IMR-90 (cell line): ENCODE measurements at regions not wholly inside any gene's neighbourhood (a gene's known extent, or its start where the extent isn't known, plus 50 kb on each side); places are given as distances from the start of the nearest gene placed in this dataset.

Source experiments
- ATAC-seq: fragments of 200-7000 bp; cut with Tn5 transposase; 2 replicates; pipeline ENCODE4 v1.9.1; 2020; ENCODE audit warnings: low read depth, mild to moderate bottlenecking, moderate library complexity
- BruUV-seq: library from RNA; stranded (reverse); fragments of 400-500 nt; replicated peaks from 2 replicates; lab custom pipeline; 2021; lab: Mats Ljungman, UMichigan
- CTCF ChIA-PET: fragments of 300-600 bp; formaldehyde crosslinking; extraction: SDS; loops from one replicate; lab custom pipeline; 2021; ENCODE audit warnings: antibody characterized with exemption; lab: Yijun Ruan, JAX
- POLR2A ChIA-PET: fragments of 300-600 bp; sonication (Branson Sonifier 250); formaldehyde crosslinking; loops from one replicate; lab custom pipeline; 2022; ENCODE audit warnings: antibody characterized with exemption; ENCODE audit not compliant: unreplicated experiment; lab: Charles Lee
- DNase-seq: peaks from one replicate; pipeline ENCODE4 v3.0.0; 2013
- H2AFZ ChIP-seq: replicated peaks from 2 replicates; pipeline ENCODE3; 2013; ENCODE audit warnings: low read length, mild to moderate bottlenecking; ENCODE audit not compliant: poor library complexity
- H2AK5ac ChIP-seq: 2 replicates; pipeline ENCODE4 v1.6.1; 2013; ENCODE audit warnings: low read depth, low read length, inconsistent platforms
- H2AK9ac ChIP-seq: replicated peaks from 2 replicates; pipeline ENCODE3; 2013; ENCODE audit warnings: mild to moderate bottlenecking, low read depth, low read length, moderate library complexity; ENCODE audit not compliant: poor library complexity
- H2BK120ac ChIP-seq: 2 replicates; pipeline ENCODE4 v1.6.1; 2013; ENCODE audit warnings: low read depth, low read length, inconsistent platforms
- H2BK15ac ChIP-seq: 3 replicates; pipeline ENCODE4 v1.6.1; 2013; ENCODE audit warnings: low read depth, low read length, inconsistent platforms
- H2BK20ac ChIP-seq: 2 replicates; pipeline ENCODE4 v1.6.1; 2013; ENCODE audit warnings: low read depth, mild to moderate bottlenecking, inconsistent platforms, low read length, moderate library complexity
- H2BK5ac ChIP-seq: 2 replicates; pipeline ENCODE4 v1.6.1; 2013; ENCODE audit warnings: mild to moderate bottlenecking, low read depth, low read length, inconsistent platforms; ENCODE audit not compliant: poor library complexity, severe bottlenecking
- H3K14ac ChIP-seq: replicated peaks from 2 replicates; pipeline ENCODE4 v1.6.1; 2013; ENCODE audit warnings: low read depth, low read length, inconsistent platforms
- H3K18ac ChIP-seq: 2 replicates; pipeline ENCODE4 v1.6.1; 2013; ENCODE audit warnings: low read depth, low read length, control low read depth
- H3K23ac ChIP-seq: 2 replicates; pipeline ENCODE4 v1.6.1; 2013; ENCODE audit warnings: low read depth, low read length, inconsistent platforms
- H3K27ac ChIP-seq: 2 replicates; pipeline ENCODE4 v1.5.1; 2013; ENCODE audit warnings: mild to moderate bottlenecking, control low read depth, low read length; ENCODE audit not compliant: insufficient read depth
- H3K27me3 ChIP-seq: 2 replicates; pipeline ENCODE4 v1.6.1; 2013; ENCODE audit warnings: low read length; ENCODE audit not compliant: control insufficient read depth, insufficient read depth
- H3K36me3 ChIP-seq: 2 replicates; pipeline ENCODE4 v1.6.1; 2013; ENCODE audit warnings: low read length, mixed read lengths; ENCODE audit not compliant: control insufficient read depth, insufficient read depth
- H3K4ac ChIP-seq: 2 replicates; pipeline ENCODE4 v1.6.1; 2013; ENCODE audit warnings: low read depth, low read length, inconsistent platforms
- H3K4me1 ChIP-seq: 2 replicates; pipeline ENCODE4 v1.6.1; 2013; ENCODE audit warnings: low read length, mixed read lengths; ENCODE audit not compliant: control insufficient read depth, insufficient read depth
- H3K4me2 ChIP-seq: 2 replicates; pipeline ENCODE4 v1.6.1; 2013; ENCODE audit warnings: low read depth, mild to moderate bottlenecking, control low read depth, low read length, moderate library complexity
- H3K4me3 ChIP-seq: 2 replicates; pipeline ENCODE4 v1.5.1; 2013; ENCODE audit warnings: low read depth, mild to moderate bottlenecking, control low read depth, low read length, moderate library complexity; ENCODE audit not compliant: insufficient read depth
- H3K56ac ChIP-seq: 2 replicates; pipeline ENCODE4 v1.6.1; 2013; ENCODE audit warnings: low read length, inconsistent platforms; ENCODE audit not compliant: insufficient read depth; ENCODE audit errors: extremely low read depth
- H3K79me1 ChIP-seq, 2 experiments: 2 replicates each; pipeline ENCODE4 v1.6.1; 2013; ENCODE audit warnings: low read length in 2 of 2, inconsistent platforms in 1 of 2, low read depth in 1 of 2
- H3K9ac ChIP-seq: 2 replicates; pipeline ENCODE4 v1.6.1; 2013; ENCODE audit warnings: low read depth, low read length, control low read depth
- H3K9me1 ChIP-seq: 2 replicates; pipeline ENCODE4 v1.6.1; 2013; ENCODE audit warnings: low read length, inconsistent platforms; ENCODE audit not compliant: insufficient read depth
- H3K9me3 ChIP-seq: 2 replicates; pipeline ENCODE4 v1.6.1; 2013; ENCODE audit warnings: low read length; ENCODE audit not compliant: control insufficient read depth, insufficient read depth
- H4K20me1 ChIP-seq: 2 replicates; pipeline ENCODE4 v1.6.1; 2013; ENCODE audit warnings: low read length, inconsistent platforms; ENCODE audit not compliant: insufficient read depth
- H4K5ac ChIP-seq: 2 replicates; pipeline ENCODE4 v1.6.1; 2013; ENCODE audit warnings: mild to moderate bottlenecking, low read depth, low read length, control low read depth
- H4K8ac ChIP-seq, 2 experiments: 2 replicates each; pipeline ENCODE4 v1.6.1; 2013; ENCODE audit warnings: low read depth in 2 of 2, low read length in 2 of 2, control low read depth in 1 of 2, inconsistent platforms in 1 of 2
- H4K91ac ChIP-seq: 2 replicates; pipeline ENCODE4 v1.6.1; 2013; ENCODE audit warnings: low read depth, low read length, inconsistent platforms; ENCODE audit not compliant: insufficient read depth
- BHLHE40 ChIP-seq: fragments of 150-350 bp; IDR thresholded peaks from 2 replicates; pipeline ENCODE4 v1.6.1; 2016; ENCODE audit warnings: mild to moderate bottlenecking, low read depth, low read length
- CEBPB ChIP-seq: IDR thresholded peaks from 2 replicates; pipeline ENCODE4 v1.6.1; 2012; ENCODE audit warnings: low read depth, low read length, improper control_type of control experiment
- CHD1 ChIP-seq: IDR thresholded peaks from 2 replicates; pipeline ENCODE4 v1.6.1; 2012; ENCODE audit warnings: low read depth, low read length, improper control_type of control experiment
- ELK1 ChIP-seq: fragments of 150-350 bp; IDR thresholded peaks from 2 replicates; pipeline ENCODE4 v1.6.1; 2016; ENCODE audit warnings: low read depth, mild to moderate bottlenecking, low read length, moderate library complexity, borderline replicate concordance
- FOS ChIP-seq: fragments of 150-350 bp; IDR thresholded peaks from 2 replicates; pipeline ENCODE4 v1.6.1; 2016; ENCODE audit warnings: low read depth, low read length
- MAFK ChIP-seq: IDR thresholded peaks from 2 replicates; pipeline ENCODE4 v1.6.1; 2012; ENCODE audit warnings: low read depth, low read length, improper control_type of control experiment
- MAZ ChIP-seq: IDR thresholded peaks from 2 replicates; pipeline ENCODE4 v1.6.1; 2012; ENCODE audit warnings: low read depth, mild to moderate bottlenecking, low read length, improper control_type of control experiment, moderate library complexity, borderline replicate concordance
- MXI1 ChIP-seq: IDR thresholded peaks from 2 replicates; pipeline ENCODE4 v1.6.1; 2012; ENCODE audit warnings: low read depth, mild to moderate bottlenecking, low read length, moderate library complexity, borderline replicate concordance
- NFE2L2 ChIP-seq: fragments of 150-350 bp; IDR thresholded peaks from 2 replicates; pipeline ENCODE4 v1.6.1; 2016; ENCODE audit warnings: low read depth, mild to moderate bottlenecking, low read length
- POLR2A ChIP-seq: IDR thresholded peaks from 2 replicates; pipeline ENCODE4 v1.6.1; 2012; ENCODE audit warnings: mild to moderate bottlenecking, low read depth, low read length
- RAD21 ChIP-seq: IDR thresholded peaks from 2 replicates; pipeline ENCODE4 v1.6.1; 2012; ENCODE audit warnings: low read length, improper control_type of control experiment
- RCOR1 ChIP-seq: IDR thresholded peaks from 2 replicates; pipeline ENCODE4 v1.6.1; 2012; ENCODE audit warnings: mild to moderate bottlenecking, low read length, improper control_type of control experiment; ENCODE audit not compliant: insufficient replicate concordance
- RFX5 ChIP-seq: IDR thresholded peaks from 2 replicates; pipeline ENCODE4 v1.8.0; 2012; ENCODE audit warnings: low read depth, mild to moderate bottlenecking, low read length, moderate library complexity
- SMC3 ChIP-seq: fragments of 150-350 bp; IDR thresholded peaks from 2 replicates; pipeline ENCODE4 v1.6.1; 2016; ENCODE audit warnings: low read depth, mild to moderate bottlenecking, antibody characterized with exemption, low read length, moderate library complexity
- WGBS, 2 experiments: methylation state at CpG; one replicate each; pipeline versions ENCODE4 v1.1.5 to v1.1.7; 2013; ENCODE audit warnings: missing lambda C conversion rate in 2 of 2; ENCODE audit not compliant: insufficient read length in 1 of 2; ENCODE audit errors: extremely low coverage in 2 of 2; 5-methylcytosine and 5-hydroxymethylcytosine counted together
- dilution Hi-C: fragments of 300-500 bp; cut with HindIII; formaldehyde crosslinking; loops from one replicate; pipeline ENCODE4 v1.14.3; 2018; ENCODE audit warnings: low sequenced_read_pairs; ENCODE audit not compliant: unreplicated experiment
- in situ Hi-C: fragments of 300-500 bp; cut with MboI; formaldehyde crosslinking; loops from 3 replicates; pipeline ENCODE4 v1.14.3; 2019; ENCODE audit warnings: low sequenced_read_pairs, inconsistent platforms, mixed read lengths
- intact Hi-C: fragments of 100-400 bp; cut with micrococcal nuclease; formaldehyde crosslinking; loops from 2 replicates; pipeline ENCODE4 v1.10.0; 2022
- TF ChIP-seq, protein P1 (sequence below): fragments of 150-350 bp; IDR thresholded peaks from 2 replicates; pipeline ENCODE4 v1.6.1; 2017; ENCODE audit warnings: mild to moderate bottlenecking, antibody characterized with exemption, low read length, low read depth
- TF ChIP-seq, protein P2 (sequence below): conservative IDR thresholded peaks from 2 replicates; pipeline ENCODE4 v1.5.1; 2012; ENCODE audit warnings: mild to moderate bottlenecking, low read depth, low read length, improper control_type of control experiment

DNA sequence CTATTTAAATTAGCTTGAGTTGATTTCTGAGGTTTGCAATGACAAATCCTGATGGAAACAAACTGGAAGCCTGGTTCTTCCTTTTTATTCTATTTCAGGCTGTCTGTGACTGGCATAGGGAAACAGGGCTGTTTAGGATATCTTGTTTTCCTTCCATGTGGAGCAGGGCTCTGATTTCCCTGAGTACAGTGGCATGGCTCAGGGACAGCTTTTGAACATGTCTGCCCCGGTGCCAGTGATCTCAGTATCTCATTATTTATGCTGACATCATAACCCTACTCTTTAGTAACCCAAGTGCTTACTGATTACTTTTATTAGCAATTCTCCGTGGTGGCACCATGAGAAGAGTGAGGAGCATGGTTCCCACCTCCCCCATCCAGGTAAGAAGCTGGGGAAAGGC, 720.3 kb downstream of the GALR1 start:
- H3K4ac ChIP-seq: no peak overlapping the region
- no peaks in the 10 kb centered on the region for H3K4me1 ChIP-seq
- no peak for TF ChIP-seq FOS
- no peak for TF ChIP-seq MAFK
- TF ChIP-seq, protein P1, sequence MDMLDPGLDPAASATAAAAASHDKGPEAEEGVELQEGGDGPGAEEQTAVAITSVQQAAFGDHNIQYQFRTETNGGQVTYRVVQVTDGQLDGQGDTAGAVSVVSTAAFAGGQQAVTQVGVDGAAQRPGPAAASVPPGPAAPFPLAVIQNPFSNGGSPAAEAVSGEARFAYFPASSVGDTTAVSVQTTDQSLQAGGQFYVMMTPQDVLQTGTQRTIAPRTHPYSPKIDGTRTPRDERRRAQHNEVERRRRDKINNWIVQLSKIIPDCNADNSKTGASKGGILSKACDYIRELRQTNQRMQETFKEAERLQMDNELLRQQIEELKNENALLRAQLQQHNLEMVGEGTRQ: no peak
- TF ChIP-seq, protein P2, sequence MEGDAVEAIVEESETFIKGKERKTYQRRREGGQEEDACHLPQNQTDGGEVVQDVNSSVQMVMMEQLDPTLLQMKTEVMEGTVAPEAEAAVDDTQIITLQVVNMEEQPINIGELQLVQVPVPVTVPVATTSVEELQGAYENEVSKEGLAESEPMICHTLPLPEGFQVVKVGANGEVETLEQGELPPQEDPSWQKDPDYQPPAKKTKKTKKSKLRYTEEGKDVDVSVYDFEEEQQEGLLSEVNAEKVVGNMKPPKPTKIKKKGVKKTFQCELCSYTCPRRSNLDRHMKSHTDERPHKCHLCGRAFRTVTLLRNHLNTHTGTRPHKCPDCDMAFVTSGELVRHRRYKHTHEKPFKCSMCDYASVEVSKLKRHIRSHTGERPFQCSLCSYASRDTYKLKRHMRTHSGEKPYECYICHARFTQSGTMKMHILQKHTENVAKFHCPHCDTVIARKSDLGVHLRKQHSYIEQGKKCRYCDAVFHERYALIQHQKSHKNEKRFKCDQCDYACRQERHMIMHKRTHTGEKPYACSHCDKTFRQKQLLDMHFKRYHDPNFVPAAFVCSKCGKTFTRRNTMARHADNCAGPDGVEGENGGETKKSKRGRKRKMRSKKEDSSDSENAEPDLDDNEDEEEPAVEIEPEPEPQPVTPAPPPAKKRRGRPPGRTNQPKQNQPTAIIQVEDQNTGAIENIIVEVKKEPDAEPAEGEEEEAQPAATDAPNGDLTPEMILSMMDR: no peak
- no peak for TF ChIP-seq MAZ
- TF ChIP-seq CEBPB: no peak
- no peak for TF ChIP-seq RFX5
- TF ChIP-seq BHLHE40: no peak
- no peak for TF ChIP-seq SMC3
- TF ChIP-seq CHD1: no peak
- TF ChIP-seq ELK1: no peak
- TF ChIP-seq MXI1: no peak
- TF ChIP-seq RCOR1: no peak
- no peak for TF ChIP-seq POLR2A
- TF ChIP-seq NFE2L2: no peak
- no peak for TF ChIP-seq RAD21
- no peak overlapping the region for H2BK5ac ChIP-seq
- H3K27me3 ChIP-seq: no peaks in the 10 kb centered on the region
- no peak overlapping the region for H4K8ac ChIP-seq
- no peak overlapping the region for H2AK5ac ChIP-seq
- dilution Hi-C loops (no loop called here), in situ Hi-C loops (no loop called here), intact Hi-C loops (no loop called here)
- no peak overlapping the region for H3K14ac ChIP-seq
- ChIA-PET POLR2A (no interaction called here), CTCF (no interaction called here)
- no peaks in the 10 kb centered on the region for H3K79me1 ChIP-seq
- H3K18ac ChIP-seq: no peak overlapping the region
- H4K20me1 ChIP-seq: no peaks in the 10 kb centered on the region
- H3K9me1 ChIP-seq: no peaks in the 10 kb centered on the region
- H3K23ac ChIP-seq: no peak overlapping the region
- no peak overlapping the region for H2BK15ac ChIP-seq
- BruUV-seq: no TSS peak
- no peak overlapping the region for H2AK9ac ChIP-seq
- peaks cover 26% of the 10 kb centered on the region for H3K9me3 ChIP-seq
- H4K91ac ChIP-seq: no peak overlapping the region
- H4K5ac ChIP-seq: no peak overlapping the region
- DNase-seq (no peak), ATAC-seq (no peak)
- H3K27ac ChIP-seq: no peak overlapping the region
- no peak overlapping the region for H3K4me3 ChIP-seq
- H2BK120ac ChIP-seq: no peak overlapping the region
- no peak overlapping the region for H2BK20ac ChIP-seq
- H3K9ac ChIP-seq: no peak overlapping the region
- no peak overlapping the region for H2AFZ ChIP-seq
- H3K36me3 ChIP-seq: no peaks in the 10 kb centered on the region
- H3K56ac ChIP-seq: no peak overlapping the region
- WGBS, 2 experiments: no CpG with 5 or more reads among the region's 2 CpGs
- H3K4me2 ChIP-seq: no peak overlapping the region
